Osteoblast (primary cell): ENCODE measurements at regions not wholly inside any gene's neighbourhood (a gene's known extent, or its start where the extent isn't known, plus 50 kb on each side); places are given as distances from the start of the nearest gene placed in this dataset.

Experiments
- DNase-seq: peaks from one replicate; pipeline ENCODE4 v3.0.0; 2011; ENCODE audit warnings: low spot score, mixed read lengths; ENCODE audit not compliant: insufficient read length; ENCODE audit errors: missing footprints
- H2AFZ ChIP-seq: 2 replicates; pipeline ENCODE4 v1.6.0; 2011; ENCODE audit warnings: mild to moderate bottlenecking, low read length
- H3K27ac ChIP-seq: 2 replicates; pipeline ENCODE4 v1.5.1; 2011; ENCODE audit warnings: mild to moderate bottlenecking, low read depth, low read length, moderate library complexity
- H3K27me3 ChIP-seq: 2 replicates; pipeline ENCODE4 v1.6.0; 2012; ENCODE audit warnings: mild to moderate bottlenecking, control low read depth, inconsistent platforms, low read length, moderate library complexity; ENCODE audit not compliant: insufficient read depth
- H3K36me3 ChIP-seq: 2 replicates; pipeline ENCODE4 v1.5.1; 2011; ENCODE audit warnings: mild to moderate bottlenecking, low read length, control low read depth, moderate library complexity; ENCODE audit not compliant: insufficient read depth
- H3K4me1 ChIP-seq: 2 replicates; pipeline ENCODE4 v1.5.1; 2011; ENCODE audit warnings: mild to moderate bottlenecking, low read length, control low read depth, moderate library complexity; ENCODE audit not compliant: insufficient read depth
- H3K4me2 ChIP-seq: 2 replicates; pipeline ENCODE4 v1.6.0; 2011; ENCODE audit warnings: mild to moderate bottlenecking, low read length; ENCODE audit not compliant: insufficient read depth
- H3K4me3 ChIP-seq: fragments of 200-600 bp; sonication (generic); 3 replicates; pipeline ENCODE4 v1.5.1; 2012; ENCODE audit warnings: mild to moderate bottlenecking, low read length, inconsistent platforms; ENCODE audit not compliant: insufficient read depth
- H3K79me2 ChIP-seq: 2 replicates; pipeline ENCODE4 v1.6.0; 2012; ENCODE audit warnings: mild to moderate bottlenecking, low read length, control low read depth, inconsistent platforms; ENCODE audit not compliant: insufficient read depth
- H3K9me3 ChIP-seq: 2 replicates; pipeline ENCODE4 v1.5.1; 2011; ENCODE audit warnings: low read depth, low read length, control low read depth
- H4K20me1 ChIP-seq: 2 replicates; pipeline ENCODE4 v1.6.0; 2012; ENCODE audit warnings: mild to moderate bottlenecking, low read length, control low read depth; ENCODE audit not compliant: insufficient read depth
- CTCF ChIP-seq: IDR thresholded peaks from 2 replicates; pipeline ENCODE4 v1.5.1; 2011; ENCODE audit warnings: mild to moderate bottlenecking, low read depth, low read length, moderate library complexity; ENCODE audit errors: extremely low read depth

DNA sequence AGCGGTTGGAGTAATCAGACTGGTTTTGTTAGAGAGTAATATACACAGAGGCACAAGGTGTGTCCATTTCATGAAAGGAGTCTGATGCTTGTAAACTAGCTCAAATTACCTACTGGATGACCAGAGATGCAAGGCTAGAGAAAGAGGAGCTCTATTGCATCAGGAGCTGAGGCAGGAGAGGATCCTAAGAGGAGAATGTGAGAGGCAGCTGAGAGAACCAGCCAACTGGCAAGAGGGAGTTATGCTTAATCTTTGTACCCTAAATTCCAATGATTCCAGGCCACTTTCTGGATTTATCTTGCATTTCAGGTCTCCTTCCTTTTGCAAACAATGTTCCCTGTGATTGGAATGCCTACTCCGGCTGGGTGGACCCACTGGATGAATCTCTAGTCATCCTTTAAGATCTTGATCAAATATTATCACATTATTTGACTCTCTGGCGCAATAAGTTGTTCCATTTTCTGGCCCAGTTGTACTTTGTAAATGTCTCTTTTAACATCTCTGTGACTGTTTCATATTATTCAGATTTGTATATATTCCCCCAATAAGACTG, 57.5 kb upstream of the PTPN12 start:
- Histone ChIP-seq H3K9me3 (no peaks in the 10 kb centered on the region), H2AFZ (peak overlapping the region; percentile 36), H3K36me3 (no peaks in the 10 kb centered on the region), H3K27me3 (no peaks in the 10 kb centered on the region), H3K79me2 (no peaks in the 10 kb centered on the region), H3K4me2 (no peak overlapping the region), H3K4me3 (no peak overlapping the region), H3K27ac (no peak overlapping the region), H4K20me1 (no peaks in the 10 kb centered on the region), H3K4me1 (peaks cover 4% of the 10 kb centered on the region)
- DNase-seq, result no peak
- no peak for TF ChIP-seq CTCF

DNA sequence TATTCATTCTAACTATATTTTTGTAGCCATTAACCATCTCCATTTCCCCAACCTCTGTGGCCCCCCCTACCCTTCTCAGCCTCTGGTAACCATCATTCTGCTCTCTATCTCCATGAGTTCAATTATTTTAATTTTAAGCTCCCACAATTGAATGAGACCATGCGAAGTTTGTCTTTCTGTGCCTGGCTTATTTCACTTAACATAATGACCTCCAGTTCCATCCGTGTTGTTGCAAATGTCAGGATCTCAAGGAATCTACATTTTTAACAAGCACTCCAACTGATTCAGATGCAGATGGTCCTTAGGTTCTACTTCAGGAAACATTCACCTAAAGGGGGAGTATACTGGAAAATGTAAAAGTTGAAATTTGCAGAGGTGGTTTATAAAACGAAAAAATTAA, 60.2 kb upstream of the PTPN12 start:
- Histone ChIP-seq H3K4me2 (no peak overlapping the region), H3K9me3 (no peaks in the 10 kb centered on the region), H3K27ac (no peak overlapping the region), H3K36me3 (no peaks in the 10 kb centered on the region), H3K4me1 (peaks cover 4% of the 10 kb centered on the region), H3K4me3 (no peak overlapping the region), H2AFZ (no peak overlapping the region), H3K27me3 (no peaks in the 10 kb centered on the region), H4K20me1 (no peaks in the 10 kb centered on the region), H3K79me2 (no peaks in the 10 kb centered on the region)
- DNase-seq, result no peak
- no peak for TF ChIP-seq CTCF

DNA sequence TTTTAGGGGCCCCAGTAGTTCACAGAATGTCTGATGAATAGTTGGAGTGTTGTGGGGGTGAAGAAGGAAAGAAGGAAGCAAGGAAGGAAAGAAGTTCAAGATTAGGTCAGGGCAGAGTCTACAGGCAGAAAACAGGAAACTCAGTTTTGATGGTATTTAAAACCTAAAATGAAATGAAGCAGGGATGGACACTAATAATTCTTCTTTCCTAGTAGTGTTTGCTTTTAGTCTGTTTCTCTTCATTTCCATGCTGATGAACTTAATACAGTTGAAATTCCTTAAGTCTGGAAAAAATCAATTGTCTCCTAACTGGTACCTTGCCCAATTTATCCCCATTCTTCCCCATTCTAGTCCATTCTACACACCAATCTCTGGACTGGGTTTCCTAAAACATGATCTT, 59.0 kb upstream of the GSAP start:
- Histone ChIP-seq H4K20me1 (no peaks in the 10 kb centered on the region), H2AFZ (peak overlapping the region; percentile 47), H3K4me3 (no peak overlapping the region), H3K79me2 (no peaks in the 10 kb centered on the region), H3K27ac (no peak overlapping the region), H3K9me3 (no peaks in the 10 kb centered on the region), H3K4me2 (no peak overlapping the region), H3K36me3 (no peaks in the 10 kb centered on the region), H3K4me1 (peaks cover 4% of the 10 kb centered on the region), H3K27me3 (no peaks in the 10 kb centered on the region)
- no peak for DNase-seq
- no peak for TF ChIP-seq CTCF

DNA sequence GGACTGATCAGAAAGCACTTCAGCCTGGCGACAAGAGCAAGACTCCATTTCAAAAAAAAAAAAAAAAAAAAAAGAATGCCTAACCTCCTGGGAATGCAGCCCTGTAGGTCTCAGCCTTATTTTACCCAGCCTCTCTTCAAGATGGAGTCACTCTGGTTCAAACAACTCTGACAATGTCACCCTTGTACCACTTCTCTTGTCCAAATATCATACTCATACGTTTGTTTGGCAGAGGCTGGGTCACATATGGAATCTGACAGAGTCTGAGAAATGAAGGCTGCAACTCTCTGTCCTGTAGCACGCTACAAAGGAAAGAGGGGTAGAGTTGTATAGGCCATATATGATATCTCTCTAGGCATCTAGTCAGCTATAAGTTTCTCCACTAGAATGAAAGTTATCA, 58.6 kb upstream of the GSAP start:
- Histone ChIP-seq H3K27me3 (no peaks in the 10 kb centered on the region), H3K36me3 (no peaks in the 10 kb centered on the region), H4K20me1 (no peaks in the 10 kb centered on the region), H3K79me2 (no peaks in the 10 kb centered on the region), H3K27ac (no peak overlapping the region), H3K9me3 (no peaks in the 10 kb centered on the region), H3K4me2 (no peak overlapping the region), H2AFZ (peak overlapping the region; percentile 47), H3K4me1 (peaks cover 4% of the 10 kb centered on the region), H3K4me3 (no peak overlapping the region)
- no peak for DNase-seq
- no peak for TF ChIP-seq CTCF
